H9 (cell line): ENCODE measurements at regions not wholly inside any gene's neighbourhood (a gene's known extent, or its start where the extent isn't known, plus 50 kb on each side); places are given as distances from the start of the nearest gene placed in this dataset.

ENCODE experiments used
- DNase-seq: peaks from one replicate; pipeline ENCODE4 v3.0.0-alpha.2; 2017
- H2AFZ ChIP-seq: one replicate; pipeline ENCODE4 v1.6.1; 2013; ENCODE audit warnings: mild to moderate bottlenecking, low read length, control low read depth, moderate library complexity
- H2AK5ac ChIP-seq: 2 replicates; pipeline ENCODE4 v1.6.1; 2013; ENCODE audit warnings: low read length, control low read depth, mixed read lengths; ENCODE audit not compliant: insufficient read length
- H2BK120ac ChIP-seq: one replicate; pipeline ENCODE4 v1.6.1; 2013; ENCODE audit warnings: low read depth, mild to moderate bottlenecking, low read length, control low read depth, inconsistent platforms; ENCODE audit not compliant: poor library complexity, severe bottlenecking
- H2BK12ac ChIP-seq: 2 replicates; pipeline ENCODE4 v1.6.1; 2013; ENCODE audit warnings: low read length, control low read depth, mixed read lengths, low read depth; ENCODE audit not compliant: insufficient read length
- H2BK15ac ChIP-seq: 2 replicates; pipeline ENCODE4 v1.6.1; 2013; ENCODE audit warnings: low read depth, low read length, control low read depth
- H2BK20ac ChIP-seq: one replicate; pipeline ENCODE4 v1.6.1; 2013; ENCODE audit warnings: low read depth, mild to moderate bottlenecking, low read length, control low read depth, inconsistent platforms; ENCODE audit not compliant: poor library complexity, severe bottlenecking
- H2BK5ac ChIP-seq: 2 replicates; pipeline ENCODE4 v1.6.1; 2013; ENCODE audit warnings: low read length, control low read depth, mixed read lengths; ENCODE audit not compliant: insufficient read length
- H3K14ac ChIP-seq: 2 replicates; pipeline ENCODE4 v1.6.1; 2013; ENCODE audit warnings: low read length, control low read depth; ENCODE audit not compliant: insufficient read depth
- H3K18ac ChIP-seq: 2 replicates; pipeline ENCODE4 v1.6.1; 2013; ENCODE audit warnings: low read depth, mild to moderate bottlenecking, mixed read lengths, low read length, control low read depth; ENCODE audit not compliant: insufficient read length
- H3K23ac ChIP-seq: 2 replicates; pipeline ENCODE4 v1.6.1; 2013; ENCODE audit warnings: low read length, control low read depth, mixed read lengths, low read depth; ENCODE audit not compliant: insufficient read length
- H3K23me2 ChIP-seq: 2 replicates; pipeline ENCODE4 v1.6.1; 2013; ENCODE audit warnings: low read depth, mild to moderate bottlenecking, mixed read lengths, low read length, control low read depth; ENCODE audit not compliant: insufficient read length, poor library complexity, severe bottlenecking
- H3K27ac ChIP-seq: 2 replicates; pipeline ENCODE4 v1.5.1; 2013; ENCODE audit warnings: low read length, control low read depth, mixed read lengths, low read depth; ENCODE audit not compliant: insufficient read length
- H3K27me3 ChIP-seq: 2 replicates; pipeline ENCODE4 v1.6.1; 2013; ENCODE audit warnings: low read length, control low read depth, inconsistent platforms; ENCODE audit not compliant: insufficient read depth
- H3K4ac ChIP-seq: 2 replicates; pipeline ENCODE4 v1.6.1; 2013; ENCODE audit warnings: low read depth, mild to moderate bottlenecking, control low read depth, inconsistent platforms, low read length, moderate library complexity
- H3K4me1 ChIP-seq: 2 replicates; pipeline ENCODE4 v1.6.1; 2013; ENCODE audit warnings: low read length, control low read depth, inconsistent platforms; ENCODE audit not compliant: insufficient read depth
- H3K4me2 ChIP-seq: 2 replicates; pipeline ENCODE4 v1.6.1; 2013; ENCODE audit warnings: low read length, control low read depth, mixed read lengths; ENCODE audit not compliant: insufficient read length, insufficient read depth
- H3K56ac ChIP-seq: 2 replicates; pipeline ENCODE4 v1.6.1; 2013; ENCODE audit warnings: low read depth, mild to moderate bottlenecking, mixed read lengths, low read length, control low read depth; ENCODE audit not compliant: insufficient read length
- H3K79me1 ChIP-seq: 2 replicates; pipeline ENCODE4 v1.6.1; 2013; ENCODE audit warnings: low read depth, mild to moderate bottlenecking, moderate library complexity, low read length, control low read depth, inconsistent platforms; ENCODE audit not compliant: insufficient read depth, poor library complexity, severe bottlenecking
- H3K79me2 ChIP-seq: 2 replicates; pipeline ENCODE4 v1.6.1; 2013; ENCODE audit warnings: low read length, control low read depth, inconsistent platforms; ENCODE audit not compliant: insufficient read depth
- H3K9ac ChIP-seq: 2 replicates; pipeline ENCODE4 v1.6.1; 2013; ENCODE audit warnings: low read length, control low read depth, mixed read lengths; ENCODE audit not compliant: insufficient read length; ENCODE audit errors: extremely low read depth
- H3K9me3 ChIP-seq: one replicate; pipeline ENCODE4 v1.6.1; 2013; ENCODE audit warnings: low read depth, low read length, inconsistent platforms; ENCODE audit not compliant: control insufficient read depth
- H3T11ph ChIP-seq: one replicate; pipeline ENCODE4 v1.6.1; 2013; ENCODE audit warnings: mild to moderate bottlenecking, low read length, control low read depth, inconsistent platforms
- H4K20me1 ChIP-seq: one replicate; pipeline ENCODE4 v1.6.1; 2013; ENCODE audit not compliant: control insufficient read depth, insufficient read length, insufficient read depth
- H4K5ac ChIP-seq: 2 replicates; pipeline ENCODE4 v1.6.1; 2013; ENCODE audit warnings: low read depth, mild to moderate bottlenecking, mixed read lengths, low read length, control low read depth; ENCODE audit not compliant: insufficient read length
- H4K8ac ChIP-seq: replicated peaks from 2 replicates; pipeline ENCODE4 v1.6.1; 2013; ENCODE audit warnings: low read length, control low read depth, mixed read lengths, low read depth; ENCODE audit not compliant: insufficient read length
- H4K91ac ChIP-seq: 2 replicates; pipeline ENCODE4 v1.6.1; 2013; ENCODE audit warnings: low read depth, mild to moderate bottlenecking, moderate library complexity, mixed read lengths, low read length, control low read depth; ENCODE audit not compliant: insufficient read length
- H3K27ac Mint-ChIP-seq, 3 experiments: 2 replicates in 2 of 3; 3 replicates in 1 of 3; pipeline ENCODE4 v1.8.0; 2020 to 2021; ENCODE audit warnings: mixed read lengths in 3 of 3, mild to moderate bottlenecking in 1 of 3, moderate library complexity in 1 of 3
- H3K27me3 Mint-ChIP-seq: 2 replicates; pipeline ENCODE4 v1.8.0; 2021; ENCODE audit warnings: low read depth, mild to moderate bottlenecking, moderate library complexity, mixed read lengths
- H3K36me3 Mint-ChIP-seq, 3 experiments: 2 replicates in 2 of 3; 3 replicates in 1 of 3; pipeline ENCODE4 v1.8.0; 2020 to 2021; ENCODE audit warnings: low read depth in 3 of 3, mixed read lengths in 3 of 3; ENCODE audit not compliant: insufficient read depth in 1 of 3
- H3K4me1 Mint-ChIP-seq, 2 experiments: 2 replicates each; pipeline ENCODE4 v1.8.0; 2020; ENCODE audit warnings: mixed read lengths in 2 of 2
- H3K4me3 Mint-ChIP-seq, 2 experiments: 2 replicates in 1 of 2; 3 replicates in 1 of 2; pipeline ENCODE4 v1.8.0; 2020 to 2021; ENCODE audit warnings: mild to moderate bottlenecking in 2 of 2, mixed read lengths in 2 of 2, moderate library complexity in 1 of 2
- H3K9me3 Mint-ChIP-seq, 2 experiments: 2 replicates in 1 of 2; 3 replicates in 1 of 2; pipeline ENCODE4 v1.8.0; 2020; ENCODE audit warnings: mild to moderate bottlenecking in 2 of 2, mixed read lengths in 2 of 2, moderate library complexity in 1 of 2
- WGBS: extraction: QIAGEN DNeasy Blood & Tissue Kit; methylation state at CpG from one replicate; pipeline ENCODE4 v1.1.7; 2013; ENCODE audit warnings: missing lambda C conversion rate, low lambda C conversion rate, mixed read lengths; ENCODE audit not compliant: insufficient read length; ENCODE audit errors: extremely low coverage; 5-methylcytosine and 5-hydroxymethylcytosine counted together
- TF ChIP-seq, protein P1 (sequence below): fragments of 200-600 bp; sonication (generic); conservative IDR thresholded peaks from 3 replicates; pipeline ENCODE4 v1.8.0; 2021; ENCODE audit warnings: antibody characterized with exemption, mild to moderate bottlenecking

DNA sequence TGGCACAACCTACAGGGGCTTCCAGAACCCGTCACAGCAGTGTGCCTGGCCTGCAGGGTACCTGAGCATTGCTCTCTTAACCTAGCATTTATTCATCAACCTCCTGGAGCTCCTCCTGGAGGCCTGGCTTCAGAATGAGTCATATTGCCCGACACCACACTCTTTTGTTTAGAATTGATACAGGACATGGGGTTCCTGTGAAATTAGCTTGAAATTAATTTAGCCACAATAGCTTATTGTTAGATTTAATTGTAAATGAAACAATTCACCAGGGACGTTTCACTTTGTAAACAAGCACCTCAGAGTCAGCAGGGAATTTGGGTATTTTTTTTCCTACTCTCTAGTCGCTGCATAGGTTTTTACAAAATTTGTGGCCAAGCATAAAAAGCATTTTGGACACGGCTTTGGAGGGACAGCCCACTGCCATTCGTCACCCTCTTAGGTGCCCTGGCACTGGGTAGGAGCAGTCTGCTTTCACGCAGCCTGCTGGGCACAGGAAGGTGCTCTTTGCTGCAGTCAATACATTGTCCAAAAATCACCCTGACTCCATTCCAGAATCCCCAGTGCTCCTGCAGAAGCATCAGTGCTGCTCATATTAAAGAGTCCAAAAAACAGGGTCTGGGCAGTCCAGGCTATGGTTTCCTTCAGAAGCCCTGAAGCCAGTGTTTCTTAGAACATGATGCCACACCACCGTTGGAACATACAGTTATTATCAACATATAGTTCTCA lies 60.8 kb upstream of the MEF2A start:
- Histone ChIP-seq H2AFZ (no peak overlapping the region), H3K27me3 (no peaks in the 10 kb centered on the region), H2BK12ac (no peak overlapping the region), H4K20me1 (no peaks in the 10 kb centered on the region), H3K4me2 (no peak overlapping the region), H3K56ac (no peak overlapping the region), H3K23ac (no peak overlapping the region), H4K91ac (no peak overlapping the region), H3K9ac (no peak overlapping the region), H3K79me2 (no peaks in the 10 kb centered on the region), H3K4me1 (no peaks in the 10 kb centered on the region), H3T11ph (no peak overlapping the region), H2AK5ac (no peak overlapping the region), H3K14ac (no peak overlapping the region), H3K4ac (no peak overlapping the region), H4K5ac (no peak overlapping the region), H2BK5ac (no peak overlapping the region), H3K79me1 (no peaks in the 10 kb centered on the region), H4K8ac (no peak overlapping the region), H3K18ac (no peak overlapping the region), H2BK120ac (no peak overlapping the region), H2BK15ac (no peak overlapping the region), H2BK20ac (no peak overlapping the region), H3K23me2 (no peaks in the 10 kb centered on the region), H3K9me3 (no peaks in the 10 kb centered on the region), H3K27ac (no peak overlapping the region)
- Mint-ChIP-seq H3K27me3 (peaks cover 2% of the 10 kb centered on the region), H3K4me3 (no peak overlapping the region), H3K27ac (no peak overlapping the region), H3K4me1 (peaks cover 4 to 6% of the 10 kb centered on the region in 2 experiments; a peak in 3 of 4 replicates), H3K9me3 (no peaks in the 10 kb centered on the region; a peak in 2 of 5 replicates), H3K36me3 (no peaks in the 10 kb centered on the region)
- WGBS: no CpG with 5 or more reads among the region's 8 CpGs
- TF ChIP-seq, protein P1, sequence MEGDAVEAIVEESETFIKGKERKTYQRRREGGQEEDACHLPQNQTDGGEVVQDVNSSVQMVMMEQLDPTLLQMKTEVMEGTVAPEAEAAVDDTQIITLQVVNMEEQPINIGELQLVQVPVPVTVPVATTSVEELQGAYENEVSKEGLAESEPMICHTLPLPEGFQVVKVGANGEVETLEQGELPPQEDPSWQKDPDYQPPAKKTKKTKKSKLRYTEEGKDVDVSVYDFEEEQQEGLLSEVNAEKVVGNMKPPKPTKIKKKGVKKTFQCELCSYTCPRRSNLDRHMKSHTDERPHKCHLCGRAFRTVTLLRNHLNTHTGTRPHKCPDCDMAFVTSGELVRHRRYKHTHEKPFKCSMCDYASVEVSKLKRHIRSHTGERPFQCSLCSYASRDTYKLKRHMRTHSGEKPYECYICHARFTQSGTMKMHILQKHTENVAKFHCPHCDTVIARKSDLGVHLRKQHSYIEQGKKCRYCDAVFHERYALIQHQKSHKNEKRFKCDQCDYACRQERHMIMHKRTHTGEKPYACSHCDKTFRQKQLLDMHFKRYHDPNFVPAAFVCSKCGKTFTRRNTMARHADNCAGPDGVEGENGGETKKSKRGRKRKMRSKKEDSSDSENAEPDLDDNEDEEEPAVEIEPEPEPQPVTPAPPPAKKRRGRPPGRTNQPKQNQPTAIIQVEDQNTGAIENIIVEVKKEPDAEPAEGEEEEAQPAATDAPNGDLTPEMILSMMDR: 0 out of 3 replicates have a peak, but pooled peaks have one; percentile 19
- no peak for DNase-seq
